ENCODE measurements at regions not wholly inside any gene's neighbourhood (a gene's known extent, or its start where the extent isn't known, plus 50 kb on each side); places are given as distances from the start of the nearest gene placed in this dataset.

DNA sequence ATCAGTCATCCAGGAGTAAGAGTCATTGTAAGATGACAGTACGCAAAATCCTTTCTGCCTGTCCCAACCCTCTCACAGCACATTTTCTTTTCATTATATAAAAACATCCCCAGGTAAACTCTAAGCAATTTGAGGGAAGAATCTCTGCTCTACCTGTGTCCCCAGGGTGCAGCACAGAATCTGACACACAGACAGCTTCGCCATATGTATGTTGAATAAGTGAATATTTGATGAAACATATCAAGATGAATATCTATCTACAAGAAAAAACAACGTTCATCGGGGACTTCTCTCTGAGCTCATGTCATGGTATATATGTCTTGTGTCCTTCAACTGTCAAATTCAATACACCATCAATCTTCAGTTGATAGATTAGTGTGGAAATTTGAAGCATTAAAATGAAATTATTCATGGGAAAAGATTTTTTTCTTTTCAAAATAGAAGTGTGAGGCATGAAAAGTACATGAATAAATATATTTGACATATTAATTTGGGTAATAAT, 94.5 kb upstream of the KYNU start (continued):
- TF ChIP-seq TAF1 (IDR thresholded peaks at IDR 0.05; ENCODE audit: low read depth, low read length) (no peak), SP1 (IDR thresholded peaks at IDR 0.05; ENCODE audit: low read depth, low read length) (no peak), EGR1 (IDR thresholded peaks at IDR 0.05; ENCODE audit: borderline replicate concordance, low read depth, low read length) (no peak), SRF (IDR thresholded peaks at IDR 0.05; ENCODE audit: low read depth, low read length) (no peak), KDM5A (IDR thresholded peaks at IDR 0.05; ENCODE audit: low read length) (no peak), SP2 (IDR thresholded peaks at IDR 0.05; ENCODE audit: low read length) (no peak), SIRT6 (IDR thresholded peaks at IDR 0.05; ENCODE audit: low read length) (no peak)
- TF ChIP-seq, protein P1, sequence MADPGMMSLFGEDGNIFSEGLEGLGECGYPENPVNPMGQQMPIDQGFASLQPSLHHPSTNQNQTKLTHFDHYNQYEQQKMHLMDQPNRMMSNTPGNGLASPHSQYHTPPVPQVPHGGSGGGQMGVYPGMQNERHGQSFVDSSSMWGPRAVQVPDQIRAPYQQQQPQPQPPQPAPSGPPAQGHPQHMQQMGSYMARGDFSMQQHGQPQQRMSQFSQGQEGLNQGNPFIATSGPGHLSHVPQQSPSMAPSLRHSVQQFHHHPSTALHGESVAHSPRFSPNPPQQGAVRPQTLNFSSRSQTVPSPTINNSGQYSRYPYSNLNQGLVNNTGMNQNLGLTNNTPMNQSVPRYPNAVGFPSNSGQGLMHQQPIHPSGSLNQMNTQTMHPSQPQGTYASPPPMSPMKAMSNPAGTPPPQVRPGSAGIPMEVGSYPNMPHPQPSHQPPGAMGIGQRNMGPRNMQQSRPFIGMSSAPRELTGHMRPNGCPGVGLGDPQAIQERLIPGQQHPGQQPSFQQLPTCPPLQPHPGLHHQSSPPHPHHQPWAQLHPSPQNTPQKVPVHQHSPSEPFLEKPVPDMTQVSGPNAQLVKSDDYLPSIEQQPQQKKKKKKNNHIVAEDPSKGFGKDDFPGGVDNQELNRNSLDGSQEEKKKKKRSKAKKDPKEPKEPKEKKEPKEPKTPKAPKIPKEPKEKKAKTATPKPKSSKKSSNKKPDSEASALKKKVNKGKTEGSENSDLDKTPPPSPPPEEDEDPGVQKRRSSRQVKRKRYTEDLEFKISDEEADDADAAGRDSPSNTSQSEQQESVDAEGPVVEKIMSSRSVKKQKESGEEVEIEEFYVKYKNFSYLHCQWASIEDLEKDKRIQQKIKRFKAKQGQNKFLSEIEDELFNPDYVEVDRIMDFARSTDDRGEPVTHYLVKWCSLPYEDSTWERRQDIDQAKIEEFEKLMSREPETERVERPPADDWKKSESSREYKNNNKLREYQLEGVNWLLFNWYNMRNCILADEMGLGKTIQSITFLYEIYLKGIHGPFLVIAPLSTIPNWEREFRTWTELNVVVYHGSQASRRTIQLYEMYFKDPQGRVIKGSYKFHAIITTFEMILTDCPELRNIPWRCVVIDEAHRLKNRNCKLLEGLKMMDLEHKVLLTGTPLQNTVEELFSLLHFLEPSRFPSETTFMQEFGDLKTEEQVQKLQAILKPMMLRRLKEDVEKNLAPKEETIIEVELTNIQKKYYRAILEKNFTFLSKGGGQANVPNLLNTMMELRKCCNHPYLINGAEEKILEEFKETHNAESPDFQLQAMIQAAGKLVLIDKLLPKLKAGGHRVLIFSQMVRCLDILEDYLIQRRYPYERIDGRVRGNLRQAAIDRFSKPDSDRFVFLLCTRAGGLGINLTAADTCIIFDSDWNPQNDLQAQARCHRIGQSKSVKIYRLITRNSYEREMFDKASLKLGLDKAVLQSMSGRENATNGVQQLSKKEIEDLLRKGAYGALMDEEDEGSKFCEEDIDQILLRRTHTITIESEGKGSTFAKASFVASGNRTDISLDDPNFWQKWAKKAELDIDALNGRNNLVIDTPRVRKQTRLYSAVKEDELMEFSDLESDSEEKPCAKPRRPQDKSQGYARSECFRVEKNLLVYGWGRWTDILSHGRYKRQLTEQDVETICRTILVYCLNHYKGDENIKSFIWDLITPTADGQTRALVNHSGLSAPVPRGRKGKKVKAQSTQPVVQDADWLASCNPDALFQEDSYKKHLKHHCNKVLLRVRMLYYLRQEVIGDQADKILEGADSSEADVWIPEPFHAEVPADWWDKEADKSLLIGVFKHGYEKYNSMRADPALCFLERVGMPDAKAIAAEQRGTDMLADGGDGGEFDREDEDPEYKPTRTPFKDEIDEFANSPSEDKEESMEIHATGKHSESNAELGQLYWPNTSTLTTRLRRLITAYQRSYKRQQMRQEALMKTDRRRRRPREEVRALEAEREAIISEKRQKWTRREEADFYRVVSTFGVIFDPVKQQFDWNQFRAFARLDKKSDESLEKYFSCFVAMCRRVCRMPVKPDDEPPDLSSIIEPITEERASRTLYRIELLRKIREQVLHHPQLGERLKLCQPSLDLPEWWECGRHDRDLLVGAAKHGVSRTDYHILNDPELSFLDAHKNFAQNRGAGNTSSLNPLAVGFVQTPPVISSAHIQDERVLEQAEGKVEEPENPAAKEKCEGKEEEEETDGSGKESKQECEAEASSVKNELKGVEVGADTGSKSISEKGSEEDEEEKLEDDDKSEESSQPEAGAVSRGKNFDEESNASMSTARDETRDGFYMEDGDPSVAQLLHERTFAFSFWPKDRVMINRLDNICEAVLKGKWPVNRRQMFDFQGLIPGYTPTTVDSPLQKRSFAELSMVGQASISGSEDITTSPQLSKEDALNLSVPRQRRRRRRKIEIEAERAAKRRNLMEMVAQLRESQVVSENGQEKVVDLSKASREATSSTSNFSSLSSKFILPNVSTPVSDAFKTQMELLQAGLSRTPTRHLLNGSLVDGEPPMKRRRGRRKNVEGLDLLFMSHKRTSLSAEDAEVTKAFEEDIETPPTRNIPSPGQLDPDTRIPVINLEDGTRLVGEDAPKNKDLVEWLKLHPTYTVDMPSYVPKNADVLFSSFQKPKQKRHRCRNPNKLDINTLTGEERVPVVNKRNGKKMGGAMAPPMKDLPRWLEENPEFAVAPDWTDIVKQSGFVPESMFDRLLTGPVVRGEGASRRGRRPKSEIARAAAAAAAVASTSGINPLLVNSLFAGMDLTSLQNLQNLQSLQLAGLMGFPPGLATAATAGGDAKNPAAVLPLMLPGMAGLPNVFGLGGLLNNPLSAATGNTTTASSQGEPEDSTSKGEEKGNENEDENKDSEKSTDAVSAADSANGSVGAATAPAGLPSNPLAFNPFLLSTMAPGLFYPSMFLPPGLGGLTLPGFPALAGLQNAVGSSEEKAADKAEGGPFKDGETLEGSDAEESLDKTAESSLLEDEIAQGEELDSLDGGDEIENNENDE (IDR thresholded peaks at IDR 0.05; ENCODE audit: insufficient replicate concordance, low read length) = no peak

Data from H1 (cell line).